HCT116 (cell line): ENCODE measurements at regions not wholly inside any gene's neighbourhood (a gene's known extent, or its start where the extent isn't known, plus 50 kb on each side); places are given as distances from the start of the nearest gene placed in this dataset.

ENCODE experiments used
- EZH2 ChIP-seq: fragments of 200-600 bp; sonication (generic); IDR thresholded peaks from 2 replicates; pipeline ENCODE4 v1.6.1; 2017; ENCODE audit warnings: antibody characterized with exemption, mixed run types
- POLR2A ChIP-seq: IDR thresholded peaks from 2 replicates; pipeline ENCODE4 v1.7.0; 2011; ENCODE audit warnings: borderline replicate concordance; ENCODE audit not compliant: insufficient read depth, insufficient read length; ENCODE audit errors: extremely low read depth
- SP1 ChIP-seq: IDR thresholded peaks from 2 replicates; pipeline ENCODE4 v1.6.1; 2012; ENCODE audit warnings: low read depth
- YY1 ChIP-seq: IDR thresholded peaks from 2 replicates; pipeline ENCODE4 v1.6.1; 2011; ENCODE audit warnings: low read length, low read depth, moderate library complexity, mild to moderate bottlenecking; ENCODE audit not compliant: insufficient replicate concordance; ENCODE audit errors: extremely low read depth
- TF ChIP-seq, protein P1 (sequence below), 3 experiments: fragments of 200-600 bp in 1 of 3; sonication (generic) in 1 of 3; IDR thresholded peaks in 2 of 3; conservative IDR thresholded peaks in 1 of 3; 2 replicates each; pipeline ENCODE4 v1.5.1; 2012 to 2017; ENCODE audit warnings: low read depth in 2 of 3, low read length in 2 of 3, antibody characterized with exemption in 1 of 3, borderline replicate concordance in 1 of 3, control low read depth in 1 of 3, mild to moderate bottlenecking in 1 of 3, mixed read lengths in 1 of 3, mixed run types in 1 of 3, moderate library complexity in 1 of 3; ENCODE audit not compliant: insufficient read depth in 1 of 3
- TF ChIP-seq, protein P2 (sequence below): IDR thresholded peaks from 2 replicates; pipeline ENCODE4 v1.6.1; 2012; ENCODE audit warnings: low read depth

DNA sequence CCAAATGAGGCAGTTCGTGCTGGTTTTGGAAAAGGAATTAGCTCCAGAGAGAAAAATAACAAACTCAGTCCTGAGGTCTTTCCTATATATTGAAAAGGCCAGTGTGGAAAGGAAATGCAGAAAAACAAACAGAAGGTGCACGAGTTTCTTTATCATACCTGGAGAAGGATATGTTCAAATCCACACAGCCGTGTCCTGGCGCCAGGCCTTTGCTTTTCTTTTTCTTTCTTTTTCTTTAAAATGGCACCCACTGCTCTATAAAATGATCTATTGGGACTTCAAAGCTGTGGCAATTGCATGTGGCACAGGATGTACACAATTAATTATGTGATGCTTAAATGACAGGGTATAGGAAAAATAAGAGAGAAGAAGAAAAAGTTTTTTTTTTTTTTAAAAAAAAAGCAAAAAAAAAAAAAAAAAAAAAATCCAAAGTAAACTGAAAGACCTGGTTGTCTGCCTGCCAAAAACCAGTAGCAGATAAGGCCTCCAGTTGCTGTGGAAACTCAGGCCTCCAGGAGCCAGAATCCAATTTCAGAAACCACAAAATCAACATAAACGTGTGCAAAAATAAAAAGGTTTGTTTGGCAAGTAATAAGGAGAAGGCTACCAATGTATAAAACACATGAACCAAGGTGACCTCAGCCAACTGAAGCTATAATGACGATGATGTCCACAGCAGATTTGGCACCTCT lies 957.6 kb upstream of the SOX9 start:
- no peak for TF ChIP-seq SP1
- TF ChIP-seq, protein P1, sequence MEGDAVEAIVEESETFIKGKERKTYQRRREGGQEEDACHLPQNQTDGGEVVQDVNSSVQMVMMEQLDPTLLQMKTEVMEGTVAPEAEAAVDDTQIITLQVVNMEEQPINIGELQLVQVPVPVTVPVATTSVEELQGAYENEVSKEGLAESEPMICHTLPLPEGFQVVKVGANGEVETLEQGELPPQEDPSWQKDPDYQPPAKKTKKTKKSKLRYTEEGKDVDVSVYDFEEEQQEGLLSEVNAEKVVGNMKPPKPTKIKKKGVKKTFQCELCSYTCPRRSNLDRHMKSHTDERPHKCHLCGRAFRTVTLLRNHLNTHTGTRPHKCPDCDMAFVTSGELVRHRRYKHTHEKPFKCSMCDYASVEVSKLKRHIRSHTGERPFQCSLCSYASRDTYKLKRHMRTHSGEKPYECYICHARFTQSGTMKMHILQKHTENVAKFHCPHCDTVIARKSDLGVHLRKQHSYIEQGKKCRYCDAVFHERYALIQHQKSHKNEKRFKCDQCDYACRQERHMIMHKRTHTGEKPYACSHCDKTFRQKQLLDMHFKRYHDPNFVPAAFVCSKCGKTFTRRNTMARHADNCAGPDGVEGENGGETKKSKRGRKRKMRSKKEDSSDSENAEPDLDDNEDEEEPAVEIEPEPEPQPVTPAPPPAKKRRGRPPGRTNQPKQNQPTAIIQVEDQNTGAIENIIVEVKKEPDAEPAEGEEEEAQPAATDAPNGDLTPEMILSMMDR (IDR thresholded peaks at IDR 0.05 in 2 of 3, conservative IDR thresholded peaks at IDR 0.05 in 1 of 3; ENCODE audit: borderline replicate concordance in 1 of 3, insufficient read depth in 1 of 3, low read depth in 2 of 3, low read length in 2 of 3) = no peak
- TF ChIP-seq, protein P2, sequence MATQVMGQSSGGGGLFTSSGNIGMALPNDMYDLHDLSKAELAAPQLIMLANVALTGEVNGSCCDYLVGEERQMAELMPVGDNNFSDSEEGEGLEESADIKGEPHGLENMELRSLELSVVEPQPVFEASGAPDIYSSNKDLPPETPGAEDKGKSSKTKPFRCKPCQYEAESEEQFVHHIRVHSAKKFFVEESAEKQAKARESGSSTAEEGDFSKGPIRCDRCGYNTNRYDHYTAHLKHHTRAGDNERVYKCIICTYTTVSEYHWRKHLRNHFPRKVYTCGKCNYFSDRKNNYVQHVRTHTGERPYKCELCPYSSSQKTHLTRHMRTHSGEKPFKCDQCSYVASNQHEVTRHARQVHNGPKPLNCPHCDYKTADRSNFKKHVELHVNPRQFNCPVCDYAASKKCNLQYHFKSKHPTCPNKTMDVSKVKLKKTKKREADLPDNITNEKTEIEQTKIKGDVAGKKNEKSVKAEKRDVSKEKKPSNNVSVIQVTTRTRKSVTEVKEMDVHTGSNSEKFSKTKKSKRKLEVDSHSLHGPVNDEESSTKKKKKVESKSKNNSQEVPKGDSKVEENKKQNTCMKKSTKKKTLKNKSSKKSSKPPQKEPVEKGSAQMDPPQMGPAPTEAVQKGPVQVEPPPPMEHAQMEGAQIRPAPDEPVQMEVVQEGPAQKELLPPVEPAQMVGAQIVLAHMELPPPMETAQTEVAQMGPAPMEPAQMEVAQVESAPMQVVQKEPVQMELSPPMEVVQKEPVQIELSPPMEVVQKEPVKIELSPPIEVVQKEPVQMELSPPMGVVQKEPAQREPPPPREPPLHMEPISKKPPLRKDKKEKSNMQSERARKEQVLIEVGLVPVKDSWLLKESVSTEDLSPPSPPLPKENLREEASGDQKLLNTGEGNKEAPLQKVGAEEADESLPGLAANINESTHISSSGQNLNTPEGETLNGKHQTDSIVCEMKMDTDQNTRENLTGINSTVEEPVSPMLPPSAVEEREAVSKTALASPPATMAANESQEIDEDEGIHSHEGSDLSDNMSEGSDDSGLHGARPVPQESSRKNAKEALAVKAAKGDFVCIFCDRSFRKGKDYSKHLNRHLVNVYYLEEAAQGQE = no peak
- TF ChIP-seq EZH2 = no peak
- no peak for TF ChIP-seq YY1
- no peak for TF ChIP-seq POLR2A
